Fibroblast of skin of back (primary cell): ENCODE measurements at regions not wholly inside any gene's neighbourhood (a gene's known extent, or its start where the extent isn't known, plus 50 kb on each side); places are given as distances from the start of the nearest gene placed in this dataset.

Source experiments
- DNase-seq: peaks from one replicate; pipeline ENCODE4 v3.0.0-alpha.2; 2013

DNA sequence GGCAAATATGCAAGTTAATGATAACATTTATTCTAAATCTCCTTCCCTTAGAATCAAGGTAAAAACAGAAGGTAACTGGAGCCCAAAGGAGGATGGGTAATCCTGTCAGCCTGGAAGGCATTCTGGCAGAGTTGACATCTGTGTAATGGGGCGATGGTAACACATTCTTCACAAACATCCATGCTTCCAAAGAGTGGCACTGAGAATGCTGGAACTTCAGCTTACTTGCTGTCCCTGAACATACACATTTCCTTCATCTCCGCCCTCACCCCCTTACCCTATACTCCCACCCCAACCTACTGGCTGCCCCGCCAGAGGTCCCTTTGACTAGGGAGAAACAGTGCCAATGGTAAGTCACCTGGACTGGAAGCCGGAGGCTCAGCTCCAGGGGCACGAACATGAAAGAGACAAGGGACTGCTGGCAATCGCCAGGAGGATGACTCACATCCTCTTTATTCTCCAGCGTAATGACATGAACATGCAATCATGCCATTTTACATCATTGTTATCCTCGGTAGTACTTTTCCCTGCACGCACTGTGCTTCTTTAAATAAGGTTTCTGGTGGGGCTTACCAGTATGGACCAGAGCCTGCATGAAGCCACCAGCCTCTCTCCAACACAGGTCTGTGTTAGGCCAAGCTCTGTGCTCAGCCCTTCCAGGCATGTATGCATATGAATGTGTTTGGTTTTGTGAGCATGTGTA is 694.2 kb upstream of the TENM3 start:
- peak; percentile 82 for DNase-seq

GRCh38 chr4:181549576-181550188 is 693.5 kb upstream of the TENM3 start:
- no peak for DNase-seq

- DNase-seq, result no peak
These were observed 692.8 kb upstream of the TENM3 start for GRCh38 chr4:181550381-181550780.

GRCh38 chr4:181559637-181560036 is 683.6 kb upstream of the TENM3 start:
- DNase-seq, result no peak

GRCh38 chr4:181562399-181562798 is 680.8 kb upstream of the TENM3 start:
- no peak for DNase-seq

- DNase-seq, result no peak
These were observed 678.6 kb upstream of the TENM3 start for GRCh38 chr4:181564625-181565024.

DNA sequence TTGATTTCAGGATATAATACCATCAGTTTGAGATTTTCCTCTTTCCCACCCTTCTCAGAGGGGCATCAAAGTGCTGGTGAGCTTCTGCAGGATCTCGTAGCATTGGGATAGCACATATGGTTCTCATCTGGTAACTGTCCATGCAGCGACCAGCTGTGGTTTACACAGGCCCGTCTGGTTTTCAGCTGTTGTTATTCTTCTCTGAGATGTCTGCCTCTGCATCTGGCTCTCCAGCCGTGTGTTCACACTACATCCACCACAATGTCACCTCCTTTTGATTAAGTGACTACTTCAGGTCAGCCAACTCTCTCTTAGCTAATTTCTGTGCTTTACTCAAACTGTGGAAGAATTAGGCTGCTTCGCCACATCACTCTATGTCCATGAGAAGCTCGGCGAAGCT is 676.7 kb upstream of the TENM3 start:
- peak; percentile 26 for DNase-seq

- DNase-seq, result peak; percentile 62
These were observed 673.6 kb upstream of the TENM3 start for GRCh38 chr4:181569553-181569952.

DNA sequence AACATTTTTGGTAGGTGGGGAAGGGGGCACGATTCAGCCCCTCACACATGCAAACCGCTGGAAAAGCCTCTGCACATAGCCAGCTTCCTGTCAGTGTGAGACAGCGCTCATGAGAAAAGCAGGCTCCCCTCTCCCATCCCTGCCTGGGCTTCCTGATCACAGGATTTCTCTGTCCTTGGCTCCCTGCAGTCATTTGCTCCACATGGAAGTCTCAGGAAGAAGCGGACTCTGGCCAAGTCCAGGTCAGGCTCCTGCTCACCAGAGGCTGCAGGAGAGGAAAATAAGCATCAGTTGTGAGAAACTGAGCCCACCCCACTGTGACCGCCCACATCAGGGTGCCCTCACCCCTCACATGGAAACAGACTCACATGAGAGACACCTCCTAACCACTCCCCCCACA is 664.3 kb upstream of the TENM3 start:
- DNase-seq, result no peak

- DNase-seq, result no peak
These were observed 663.7 kb upstream of the TENM3 start for GRCh38 chr4:181579486-181579885.

DNA sequence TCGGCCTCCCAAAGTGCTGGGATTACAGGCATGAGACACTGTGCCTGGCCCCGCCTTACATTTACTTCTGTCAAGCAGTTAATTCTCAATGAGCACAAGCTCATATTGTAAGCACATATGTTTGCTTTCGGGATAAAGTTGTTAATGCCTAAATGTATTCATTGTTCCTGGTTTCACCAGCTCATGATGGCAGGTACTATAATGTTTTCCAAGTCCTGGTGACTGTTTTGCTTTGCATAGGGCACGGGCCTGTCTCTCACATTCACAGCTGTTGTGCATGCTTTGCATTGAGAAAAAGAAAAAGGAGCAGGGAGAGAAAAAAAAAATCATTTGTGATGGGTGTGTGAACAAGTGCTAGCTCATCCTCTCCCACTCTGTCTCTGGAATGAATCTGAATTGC is 661.2 kb upstream of the TENM3 start:
- no peak for DNase-seq

GRCh38 chr4:181582595-181582994 is 660.6 kb upstream of the TENM3 start:
- DNase-seq, result no peak

DNA sequence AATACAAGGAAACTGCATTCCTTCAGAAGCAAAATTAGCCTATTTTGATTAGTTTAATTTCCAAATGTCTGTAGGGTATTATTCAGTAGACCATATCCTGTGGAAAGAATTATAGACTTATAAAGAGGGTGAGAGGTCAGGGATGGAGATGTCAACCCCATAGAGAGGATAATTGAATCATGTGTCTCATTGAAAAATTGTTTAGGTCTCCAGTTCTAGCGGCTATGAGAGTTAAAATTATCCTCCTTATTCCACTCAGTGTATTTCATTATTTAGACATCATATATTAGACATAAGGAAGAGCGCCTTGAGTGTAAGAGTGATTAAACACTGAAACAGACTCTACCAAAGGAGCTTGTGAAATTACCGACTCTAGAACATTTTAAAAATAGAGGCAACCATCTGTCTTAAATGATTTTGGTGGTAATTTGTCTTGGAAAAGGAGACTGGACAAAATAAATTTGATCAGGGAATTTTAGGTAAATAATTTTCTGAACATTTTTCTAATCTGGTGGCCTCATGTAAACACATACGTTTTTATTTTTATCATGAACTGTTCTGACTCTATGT is 654.4 kb upstream of the TENM3 start:
- no peak for DNase-seq

DNA sequence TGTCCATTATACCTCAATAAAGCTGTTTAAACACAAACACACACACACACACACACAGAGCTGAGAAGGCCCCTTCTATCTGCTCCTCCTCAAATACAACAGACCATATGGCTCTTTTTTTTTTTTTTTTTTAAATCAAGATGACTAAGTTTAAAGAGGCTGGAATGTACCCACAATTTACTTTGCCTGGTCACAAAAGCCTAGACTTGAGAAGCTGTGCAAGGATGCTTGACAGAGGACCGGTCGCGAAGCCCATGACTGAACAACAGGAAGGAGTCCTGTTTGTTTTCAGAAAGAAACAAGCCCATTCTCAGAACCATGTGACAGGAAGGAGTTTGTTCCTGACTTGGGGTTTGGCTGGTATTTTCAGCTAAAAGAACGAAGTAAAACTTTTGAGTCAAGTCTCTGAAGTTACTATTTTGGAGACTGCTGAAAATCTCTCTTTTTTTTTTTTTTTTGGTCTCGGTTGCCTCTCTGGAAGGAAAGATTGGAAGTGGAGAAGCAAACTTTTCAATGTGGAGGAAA is 650.9 kb upstream of the TENM3 start:
- peak; percentile 36 for DNase-seq

DNA sequence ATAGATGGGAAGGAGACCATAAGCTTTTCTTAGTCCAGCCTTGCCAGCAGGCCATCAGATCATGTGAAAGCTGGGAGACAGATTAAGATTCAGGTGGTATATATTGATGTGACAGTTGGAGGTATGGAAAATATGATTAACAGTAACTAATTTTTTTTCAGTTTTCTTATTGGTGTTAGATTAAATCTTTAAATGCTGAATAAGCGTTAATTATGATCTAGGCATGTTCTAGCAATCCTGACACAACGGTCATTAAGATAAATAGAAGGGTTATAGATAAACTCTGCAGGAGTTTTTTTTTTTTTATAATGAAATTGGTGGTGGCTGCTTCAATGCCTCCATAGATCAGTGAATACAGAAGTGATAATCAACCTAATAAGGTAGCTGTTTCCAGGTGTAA is 649.5 kb upstream of the TENM3 start:
- no peak for DNase-seq

DNA sequence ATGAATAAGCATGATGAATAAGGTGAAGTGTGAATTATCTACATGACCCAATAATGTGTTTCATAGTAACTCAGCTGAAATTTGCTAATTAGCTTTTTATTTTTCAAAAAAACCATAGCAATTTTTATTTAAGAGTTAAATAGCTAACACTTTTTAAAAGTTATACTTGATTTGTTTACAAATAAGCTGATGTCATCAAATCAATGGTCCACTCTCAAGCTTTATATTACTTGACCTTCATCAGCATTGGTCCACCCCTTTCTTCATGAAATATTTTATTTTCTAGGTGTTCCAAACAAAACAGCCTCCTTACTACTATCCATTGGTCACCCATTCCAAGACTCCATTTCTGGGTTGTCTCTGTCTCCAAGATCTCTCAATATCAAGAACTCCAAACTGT is 649.0 kb upstream of the TENM3 start:
- no peak for DNase-seq

GRCh38 chr4:181595716-181596115 is 647.5 kb upstream of the TENM3 start:
- DNase-seq, result no peak

DNA sequence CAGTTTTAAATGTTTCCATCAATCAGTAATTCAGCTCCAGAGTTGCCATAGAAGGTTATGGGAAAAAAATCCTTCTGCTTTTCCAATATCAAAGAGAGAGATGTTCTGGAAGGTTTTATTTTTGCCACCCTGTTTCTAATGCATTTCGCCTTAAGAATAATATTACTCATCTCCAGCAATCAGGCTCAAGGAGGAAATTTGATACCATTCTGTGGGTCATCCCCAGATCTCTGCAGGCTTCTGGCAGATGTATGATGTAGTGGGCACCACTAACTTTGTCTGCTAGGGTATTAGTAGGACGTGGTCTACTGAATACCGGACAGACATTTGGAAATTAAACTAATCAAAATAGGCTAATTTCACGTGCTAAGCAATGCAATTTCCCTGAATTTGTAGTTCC is 645.4 kb upstream of the TENM3 start:
- DNase-seq, result peak; percentile 61

DNA sequence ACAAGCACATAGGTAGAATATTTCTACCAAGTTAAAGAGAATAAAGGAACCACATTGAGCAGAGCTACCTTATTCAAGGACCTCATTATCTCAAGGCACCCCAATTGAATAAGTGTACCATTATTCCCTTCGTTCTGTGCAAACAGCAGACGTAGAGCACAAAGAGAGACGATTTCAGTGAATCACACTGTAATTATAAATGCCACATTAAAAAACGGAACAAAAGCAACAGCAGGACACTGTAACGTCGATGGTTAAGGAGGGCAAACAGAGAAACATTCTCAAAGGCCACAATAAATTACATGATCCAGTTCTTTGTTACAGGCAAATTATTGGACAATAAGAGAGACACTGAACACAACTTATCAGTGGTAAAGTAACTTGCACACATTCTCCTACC is 644.1 kb upstream of the TENM3 start:
- no peak for DNase-seq

GRCh38 chr4:181601103-181601502 is 642.1 kb upstream of the TENM3 start:
- DNase-seq, result peak; percentile 17

- no peak for DNase-seq
These were observed 638.7 kb upstream of the TENM3 start for GRCh38 chr4:181604546-181604945.

DNA sequence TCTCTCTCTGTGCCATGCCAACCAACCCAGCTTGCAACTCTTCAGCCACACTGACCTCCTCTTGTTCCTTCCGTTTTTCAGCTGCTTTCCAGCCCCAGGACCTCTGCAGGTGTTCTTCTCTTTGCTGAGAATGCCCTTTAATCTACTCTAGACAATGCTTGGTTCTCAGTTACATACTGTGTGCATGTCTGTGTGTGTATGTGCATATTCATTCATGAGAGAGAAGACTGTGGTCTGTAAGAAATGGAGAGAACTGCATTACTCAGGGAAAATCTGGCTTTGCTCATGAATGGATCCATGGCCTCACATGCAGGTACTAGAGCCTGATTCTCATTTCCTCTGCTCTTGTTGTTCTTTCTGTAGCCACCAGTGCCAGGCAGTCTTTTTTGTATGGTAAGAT is 636.9 kb upstream of the TENM3 start:
- DNase-seq, result no peak

DNA sequence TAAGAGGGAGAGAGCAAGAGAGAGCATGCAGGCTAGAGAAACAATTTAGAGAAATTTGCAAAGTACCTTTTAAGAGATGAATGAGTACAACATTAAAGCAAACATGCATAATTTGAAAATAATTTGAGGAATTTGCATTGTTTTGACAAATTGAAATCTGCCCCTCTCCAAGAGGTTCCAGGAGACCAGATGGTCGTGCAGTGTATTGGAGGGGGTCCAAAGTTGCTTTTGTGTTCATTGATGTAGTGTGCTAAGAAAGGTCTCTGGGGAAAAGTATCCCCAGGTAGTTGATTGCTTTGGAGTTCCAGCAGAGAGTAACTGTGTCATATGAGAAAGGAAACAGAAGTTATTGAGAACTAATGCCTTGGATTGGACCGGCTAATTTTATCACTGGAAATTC is 635.0 kb upstream of the TENM3 start:
- no peak for DNase-seq

- no peak for DNase-seq
These were observed 632.0 kb upstream of the TENM3 start for GRCh38 chr4:181611033-181611711.
